ENCODE measurements at regions not wholly inside any gene's neighbourhood (a gene's known extent, or its start where the extent isn't known, plus 50 kb on each side); places are given as distances from the start of the nearest gene placed in this dataset.

DNA sequence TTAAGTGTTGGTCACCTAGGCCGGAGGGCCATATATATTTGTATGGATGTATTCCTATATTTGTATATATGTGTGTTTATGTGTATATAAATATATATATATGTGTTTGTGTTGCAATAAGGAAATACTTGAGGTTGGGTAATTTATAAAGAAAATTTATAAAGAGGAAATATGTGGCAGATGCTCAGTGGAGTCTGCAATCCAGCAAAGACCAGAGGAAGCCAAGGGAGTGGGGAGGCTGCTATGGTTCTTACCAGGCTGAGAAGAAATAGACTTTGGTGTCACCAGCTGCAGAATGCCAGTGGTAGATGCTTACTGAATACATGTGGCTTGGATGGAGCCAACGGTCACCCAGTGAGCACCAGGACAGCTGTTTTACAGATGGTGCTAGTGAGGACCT, 97.4 kb upstream of the ELOVL5 start:
- H3K27ac Mint-ChIP-seq: no peak overlapping the region
- H3K9me3 Mint-ChIP-seq: no peaks in the 10 kb centered on the region
- no peak overlapping the region for H3K4me3 Mint-ChIP-seq
- no peaks in the 10 kb centered on the region for H3K4me1 Mint-ChIP-seq
- peaks cover 4% of the 10 kb centered on the region for H3K36me3 Mint-ChIP-seq
- H3K27me3 Mint-ChIP-seq: peaks cover 10% of the 10 kb centered on the region

DNA sequence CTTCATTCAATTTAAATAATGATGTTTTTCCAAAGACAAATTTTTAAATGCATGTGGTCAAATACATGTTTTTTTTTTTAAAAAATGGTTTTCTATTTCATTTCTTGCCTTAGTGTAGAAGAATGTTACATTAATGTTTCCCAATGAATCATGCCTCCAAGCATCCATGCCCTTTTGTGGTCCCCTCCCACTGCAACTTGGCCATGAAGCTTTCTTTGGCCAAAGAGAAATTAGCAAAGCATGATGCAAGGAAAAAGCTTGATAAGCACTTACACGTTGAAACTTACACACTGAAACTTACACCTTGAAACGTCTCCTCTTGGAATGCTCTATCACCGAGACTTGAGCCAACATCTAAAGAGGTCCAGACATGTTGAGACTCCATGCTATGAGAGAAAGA, 93.0 kb upstream of the ELOVL5 start:
- H3K9me3 Mint-ChIP-seq: no peaks in the 10 kb centered on the region
- H3K27ac Mint-ChIP-seq: no peak overlapping the region
- H3K36me3 Mint-ChIP-seq: peaks cover 2% of the 10 kb centered on the region
- H3K4me1 Mint-ChIP-seq: peaks cover 5% of the 10 kb centered on the region
- no peak overlapping the region for H3K4me3 Mint-ChIP-seq
- peaks cover 10% of the 10 kb centered on the region for H3K27me3 Mint-ChIP-seq

DNA sequence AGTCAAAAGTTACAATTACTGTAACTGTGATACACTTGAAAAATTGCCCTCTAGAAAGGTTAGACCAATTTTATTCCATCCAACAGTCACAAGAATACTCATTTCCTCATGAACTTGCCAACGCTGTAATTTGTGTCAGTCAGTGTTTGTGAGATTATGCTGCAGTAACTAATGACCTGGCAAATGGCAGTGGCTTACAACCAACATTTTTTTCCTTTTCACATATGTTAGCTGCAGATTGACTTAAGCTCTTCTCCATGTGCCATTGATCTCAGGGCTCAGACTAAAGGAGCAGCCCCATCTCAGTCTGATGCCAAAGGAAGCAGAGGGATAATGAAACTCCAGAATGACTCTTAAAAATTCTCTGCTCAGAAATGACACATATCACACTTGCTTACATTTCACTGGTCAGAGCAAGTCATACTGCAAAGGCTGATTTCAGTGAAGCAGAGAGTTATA, 92.3 kb upstream of the ELOVL5 start:
- Mint-ChIP-seq H3K9me3 (no peaks in the 10 kb centered on the region), H3K4me3 (no peak overlapping the region), H3K36me3 (peaks cover 2% of the 10 kb centered on the region), H3K27me3 (peaks cover 10% of the 10 kb centered on the region), H3K27ac (no peak overlapping the region), H3K4me1 (peaks cover 5% of the 10 kb centered on the region)

DNA sequence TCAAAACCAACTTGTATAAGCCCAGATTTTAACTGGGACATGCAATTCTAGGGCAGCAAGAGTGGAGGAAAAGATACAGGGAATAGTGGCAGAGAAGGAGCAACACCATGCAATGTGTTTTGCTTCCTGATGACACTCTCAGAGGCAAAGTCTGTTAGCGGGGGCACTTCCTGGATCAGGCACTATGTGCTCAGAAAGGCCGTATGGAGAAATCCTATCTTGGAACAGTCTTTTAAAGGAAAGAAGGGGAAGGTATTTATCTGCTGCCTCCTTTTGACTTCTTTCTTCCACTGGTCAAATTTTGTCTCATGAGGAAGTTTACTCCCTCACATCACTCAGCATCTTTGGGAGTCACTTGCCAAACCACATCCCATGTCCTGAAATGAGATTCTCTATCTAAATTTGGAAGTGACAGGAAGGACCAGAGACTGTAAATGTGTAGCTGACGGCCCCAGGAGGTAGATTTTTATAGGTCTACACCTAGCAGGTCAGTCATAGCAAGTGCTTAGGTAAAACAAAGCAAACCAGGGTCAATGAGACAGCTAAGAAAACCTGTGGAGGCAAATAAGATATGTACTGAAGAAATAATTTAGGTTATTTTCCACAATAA, 91.7 kb upstream of the ELOVL5 start:
- no peak overlapping the region for H3K27ac Mint-ChIP-seq
- peaks cover 5% of the 10 kb centered on the region for H3K4me1 Mint-ChIP-seq
- H3K4me3 Mint-ChIP-seq: no peak overlapping the region
- H3K27me3 Mint-ChIP-seq: peaks cover 10% of the 10 kb centered on the region
- H3K36me3 Mint-ChIP-seq: peaks cover 2% of the 10 kb centered on the region
- no peaks in the 10 kb centered on the region for H3K9me3 Mint-ChIP-seq

DNA sequence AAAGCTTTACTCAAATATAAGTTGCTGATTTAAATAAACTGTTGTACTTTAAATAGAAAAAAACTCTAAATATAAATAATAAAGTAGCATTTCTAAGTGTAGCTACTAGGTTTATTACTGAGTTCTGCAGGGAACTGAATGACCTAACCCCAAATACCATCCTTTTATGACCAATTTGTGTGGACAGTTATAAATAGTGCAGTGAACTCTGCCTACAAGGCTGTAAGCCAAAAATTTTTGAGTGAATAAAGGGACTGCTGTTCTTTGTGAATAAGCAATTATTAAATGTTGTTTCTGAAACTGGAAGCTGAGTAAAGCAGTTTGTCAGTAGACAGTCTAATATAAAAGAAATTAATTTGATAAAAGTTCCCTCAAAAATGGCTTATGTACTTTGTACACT, 90.8 kb upstream of the ELOVL5 start:
- Mint-ChIP-seq H3K9me3 (no peaks in the 10 kb centered on the region), H3K27ac (no peak overlapping the region), H3K4me1 (peaks cover 5% of the 10 kb centered on the region), H3K36me3 (peaks cover 2% of the 10 kb centered on the region), H3K4me3 (no peak overlapping the region), H3K27me3 (peaks cover 10% of the 10 kb centered on the region)

DNA sequence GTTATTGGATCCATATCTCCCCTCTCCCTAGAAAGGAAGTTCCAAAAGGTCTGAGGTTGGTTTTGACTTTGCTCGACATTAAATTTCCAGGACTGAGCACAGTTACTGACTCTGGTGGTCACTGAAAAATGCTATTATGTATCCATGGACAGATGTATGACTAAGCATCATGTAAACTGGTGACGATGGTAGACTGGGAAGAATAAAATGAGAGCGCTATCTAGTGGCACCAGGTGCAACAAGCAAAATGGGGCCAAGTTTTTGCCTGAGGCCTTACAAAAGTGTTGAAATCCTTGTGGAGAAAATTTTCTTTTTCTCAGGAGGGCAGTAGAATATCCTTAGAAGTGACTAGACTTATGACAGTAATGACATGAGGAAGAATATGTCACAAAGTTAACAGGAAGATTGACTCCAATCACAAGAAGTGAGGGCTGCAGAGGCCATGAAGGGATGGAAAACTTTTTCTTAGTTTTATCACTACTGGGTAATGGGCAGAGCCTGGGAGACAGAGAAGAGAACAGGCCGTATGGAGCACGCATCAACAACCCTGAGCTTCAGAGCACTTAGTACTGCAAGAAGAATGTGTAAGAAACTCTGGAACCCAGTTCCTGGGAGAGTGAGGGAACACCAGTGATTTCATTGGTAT, 88.9 kb upstream of the ELOVL5 start:
- no peaks in the 10 kb centered on the region for H3K36me3 Mint-ChIP-seq
- no peak overlapping the region for H3K27ac Mint-ChIP-seq
- no peak overlapping the region for H3K4me3 Mint-ChIP-seq
- no peaks in the 10 kb centered on the region for H3K9me3 Mint-ChIP-seq
- peaks cover 5% of the 10 kb centered on the region for H3K4me1 Mint-ChIP-seq
- H3K27me3 Mint-ChIP-seq: peaks cover 3% of the 10 kb centered on the region

DNA sequence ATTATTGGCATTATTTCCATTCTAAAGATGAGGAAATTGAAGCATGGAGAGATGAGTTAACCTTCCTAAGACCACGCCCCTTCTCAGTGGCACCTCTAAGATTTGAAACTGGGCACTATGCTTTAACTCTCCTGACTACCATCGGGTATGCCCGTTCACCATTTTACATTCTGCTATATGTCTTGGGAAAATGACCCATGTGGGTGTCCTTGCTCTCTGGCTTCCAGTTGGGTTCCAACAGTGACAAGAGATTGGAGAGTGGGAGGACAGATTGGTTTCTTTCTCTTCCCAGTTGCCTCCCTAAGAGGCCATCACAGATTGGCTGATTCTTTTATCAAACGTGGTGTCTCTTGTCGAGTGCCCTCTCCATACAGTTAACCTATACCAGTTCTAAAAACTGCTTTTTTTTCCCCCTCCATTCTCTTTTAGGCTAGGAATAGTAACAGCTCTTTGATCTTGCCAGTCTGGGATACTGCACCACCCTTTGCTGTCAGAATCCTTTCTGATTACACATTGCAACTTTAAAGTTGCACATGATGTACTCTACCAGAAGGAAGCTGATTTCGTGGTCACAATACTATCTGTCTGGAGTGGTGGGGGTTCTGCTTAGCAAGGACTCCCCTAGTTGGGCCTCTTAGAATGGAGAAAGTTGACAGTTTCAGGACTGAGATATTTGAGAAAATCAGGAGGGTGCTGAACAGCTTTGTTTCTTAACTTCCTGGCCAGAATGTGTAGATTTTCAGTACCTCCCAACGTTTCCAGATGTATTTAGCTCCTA, 88.0 kb upstream of the ELOVL5 start:
- Mint-ChIP-seq H3K36me3 (no peaks in the 10 kb centered on the region), H3K27me3 (no peaks in the 10 kb centered on the region), H3K4me1 (peaks cover 8% of the 10 kb centered on the region), H3K4me3 (no peak overlapping the region), H3K9me3 (no peaks in the 10 kb centered on the region), H3K27ac (no peak overlapping the region)

DNA sequence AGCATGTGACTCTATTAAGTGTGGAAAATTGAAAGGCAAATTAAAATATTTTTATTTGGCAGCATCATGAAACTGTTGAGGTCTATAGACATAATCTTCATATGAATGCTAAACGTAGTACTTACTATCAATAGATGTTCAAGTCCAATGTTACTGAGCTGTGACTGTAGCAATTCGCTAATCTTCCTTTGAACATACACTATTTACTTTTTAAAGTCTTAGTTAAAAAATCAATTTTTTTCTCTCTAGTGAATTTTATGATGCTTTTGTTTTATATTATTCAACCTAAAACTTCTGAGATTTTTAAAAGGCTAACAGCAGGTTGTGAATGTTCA, 85.2 kb upstream of the ELOVL5 start:
- Mint-ChIP-seq H3K9me3 (no peaks in the 10 kb centered on the region), H3K36me3 (no peaks in the 10 kb centered on the region), H3K4me3 (no peak overlapping the region)

DNA sequence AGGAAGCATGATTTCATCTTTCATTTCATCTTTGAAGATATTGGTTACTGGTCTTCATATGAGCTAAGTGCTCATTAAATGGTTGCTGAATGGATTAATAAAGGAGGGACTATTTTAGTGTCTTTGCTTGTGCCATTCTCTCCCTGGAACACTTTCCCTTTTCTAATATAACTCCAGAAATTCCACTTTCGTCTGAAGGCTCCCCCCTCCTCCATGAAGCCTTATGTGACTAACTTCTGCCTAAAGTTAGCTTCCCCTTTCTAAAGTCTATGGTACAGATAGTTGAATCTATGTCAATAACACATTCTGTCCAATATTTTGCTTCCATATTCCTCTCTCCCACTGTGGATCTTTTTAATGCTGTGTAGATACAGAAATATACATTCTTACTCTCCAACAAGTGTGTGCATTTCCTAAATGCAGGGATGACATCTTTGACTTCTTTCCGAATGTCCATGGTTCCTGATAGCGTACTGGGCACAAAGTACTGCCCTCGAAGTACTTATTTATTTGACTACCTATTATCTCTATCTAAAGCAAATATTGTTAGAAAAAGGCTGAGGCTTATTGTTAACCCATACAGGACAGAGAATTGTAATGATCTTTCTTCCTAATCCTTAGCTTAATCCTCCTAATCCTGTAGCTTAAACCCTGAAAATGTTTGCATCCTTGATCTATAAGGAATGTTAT, 84.7 kb upstream of the ELOVL5 start:
- no peaks in the 10 kb centered on the region for H3K9me3 Mint-ChIP-seq
- H3K4me1 Mint-ChIP-seq: peaks cover 21% of the 10 kb centered on the region
- H3K4me3 Mint-ChIP-seq: no peak overlapping the region
- H3K27ac Mint-ChIP-seq: no peak overlapping the region
- no peaks in the 10 kb centered on the region for H3K36me3 Mint-ChIP-seq
- no peaks in the 10 kb centered on the region for H3K27me3 Mint-ChIP-seq

More for the DNA sequence above, 85.2 kb upstream of the ELOVL5 start:
- Mint-ChIP-seq H3K27me3 (no peaks in the 10 kb centered on the region), H3K27ac (no peak overlapping the region), H3K4me1 (peaks cover 19% of the 10 kb centered on the region)

DNA sequence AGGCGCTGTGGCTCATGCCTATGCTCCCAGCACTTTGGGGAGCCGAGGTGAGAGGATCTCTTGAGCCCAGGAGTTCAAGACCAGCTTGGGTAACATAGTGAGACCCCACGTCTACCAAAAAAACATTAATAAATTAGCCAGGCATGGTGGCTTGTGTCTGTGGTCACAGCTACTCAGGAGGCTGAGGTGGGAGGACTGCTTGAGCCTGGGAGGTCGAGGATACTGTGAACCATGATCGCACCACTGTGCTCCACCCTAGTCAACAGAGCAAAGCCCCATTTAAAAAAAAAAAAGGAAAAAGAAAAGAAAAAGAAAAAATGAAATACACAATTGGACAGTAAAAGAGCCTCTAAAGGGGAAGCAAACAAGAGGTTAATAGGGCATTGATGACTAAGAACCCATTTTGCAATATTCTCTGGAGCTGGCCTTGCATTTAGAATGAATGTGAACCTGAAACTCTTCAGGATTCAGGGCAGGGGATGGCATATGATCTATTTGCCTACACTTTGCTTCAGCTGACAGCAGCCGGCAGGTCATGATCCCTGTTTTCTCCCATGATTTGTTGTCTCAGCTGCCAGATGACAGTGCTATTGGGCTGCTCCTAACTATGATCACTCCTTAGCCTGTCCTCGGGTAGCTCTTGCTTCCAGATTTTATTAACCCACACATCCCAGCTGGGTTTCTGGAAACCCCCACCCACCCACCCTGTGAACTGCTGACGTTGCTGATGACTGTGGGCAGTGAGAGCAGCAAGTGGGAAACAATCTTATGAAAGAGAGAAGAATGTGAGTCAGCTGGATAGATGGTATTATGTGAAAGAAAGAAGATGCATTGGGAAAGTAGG, 83.8 kb upstream of the ELOVL5 start:
- peaks cover 19% of the 10 kb centered on the region for H3K4me1 Mint-ChIP-seq
- H3K27ac Mint-ChIP-seq: no peak overlapping the region
- no peak overlapping the region for H3K4me3 Mint-ChIP-seq
- no peaks in the 10 kb centered on the region for H3K36me3 Mint-ChIP-seq
- H3K9me3 Mint-ChIP-seq: no peaks in the 10 kb centered on the region
- no peaks in the 10 kb centered on the region for H3K27me3 Mint-ChIP-seq

DNA sequence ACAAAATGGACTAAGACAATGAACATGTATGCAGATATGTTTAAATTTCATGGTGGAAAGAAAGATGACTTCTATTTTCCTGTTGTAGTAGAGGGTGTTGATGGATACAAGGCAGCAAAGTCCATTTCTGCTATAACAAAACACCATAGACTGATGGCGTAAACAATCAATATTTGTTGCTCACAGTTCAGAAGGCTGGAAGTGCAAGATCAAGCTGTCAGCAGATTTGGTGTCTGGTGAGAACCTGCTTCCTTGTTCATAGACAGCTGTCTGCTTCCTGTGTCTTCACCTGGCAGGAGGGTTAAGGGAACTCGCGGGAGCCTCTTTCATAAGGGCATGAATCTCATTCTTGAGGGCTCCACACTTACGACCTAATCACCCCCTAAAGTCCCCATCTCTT, 83.0 kb upstream of the ELOVL5 start:
- H3K27me3 Mint-ChIP-seq: no peaks in the 10 kb centered on the region
- H3K27ac Mint-ChIP-seq: no peak overlapping the region
- no peaks in the 10 kb centered on the region for H3K36me3 Mint-ChIP-seq
- no peak overlapping the region for H3K4me3 Mint-ChIP-seq
- H3K9me3 Mint-ChIP-seq: no peaks in the 10 kb centered on the region
- H3K4me1 Mint-ChIP-seq: peaks cover 22% of the 10 kb centered on the region

DNA sequence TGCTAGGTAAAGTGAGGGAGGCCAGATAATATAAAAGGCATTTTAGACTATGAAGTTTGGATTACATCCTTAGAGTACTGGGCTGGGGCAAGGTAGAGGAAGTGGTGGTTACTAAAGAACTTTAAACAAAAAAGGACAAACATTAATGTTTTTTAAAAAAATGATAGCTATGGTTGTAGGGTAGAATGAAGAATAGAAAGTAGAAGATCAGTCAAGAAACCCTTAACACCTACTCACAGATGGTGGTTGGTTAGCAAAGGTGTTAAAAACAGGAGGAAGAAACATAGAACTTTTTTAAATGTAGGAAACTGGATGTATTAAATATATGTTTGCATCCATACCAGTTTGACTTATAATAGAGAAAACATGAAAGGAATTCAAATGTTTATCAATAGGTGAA, 80.7 kb upstream of the ELOVL5 start:
- Mint-ChIP-seq H3K36me3 (no peaks in the 10 kb centered on the region), H3K4me1 (peaks cover 27% of the 10 kb centered on the region), H3K27me3 (no peaks in the 10 kb centered on the region), H3K27ac (no peak overlapping the region), H3K9me3 (no peaks in the 10 kb centered on the region), H3K4me3 (no peak overlapping the region)

DNA sequence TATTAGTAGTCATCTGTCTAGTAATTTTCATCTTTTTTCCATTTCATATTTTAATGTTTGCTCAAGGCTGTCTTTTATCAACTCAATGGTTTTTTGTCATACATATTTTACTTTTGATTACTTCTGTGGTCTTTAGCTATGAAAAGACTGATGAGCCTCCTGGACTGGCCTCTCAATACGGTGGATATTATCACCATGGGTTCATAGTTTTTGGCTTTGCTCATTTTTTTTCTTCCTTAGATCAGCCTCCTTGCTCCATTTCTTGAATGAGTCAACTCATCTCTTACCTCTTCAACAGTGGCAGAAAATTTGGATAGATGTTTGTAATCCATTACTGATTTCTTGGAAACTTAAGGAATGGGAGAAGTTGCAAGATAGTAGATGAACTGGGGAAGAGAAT, 80.1 kb upstream of the ELOVL5 start:
- Mint-ChIP-seq H3K9me3 (no peaks in the 10 kb centered on the region), H3K27ac (no peak overlapping the region), H3K4me1 (peaks cover 27% of the 10 kb centered on the region), H3K4me3 (no peak overlapping the region), H3K36me3 (no peaks in the 10 kb centered on the region), H3K27me3 (no peaks in the 10 kb centered on the region)

DNA sequence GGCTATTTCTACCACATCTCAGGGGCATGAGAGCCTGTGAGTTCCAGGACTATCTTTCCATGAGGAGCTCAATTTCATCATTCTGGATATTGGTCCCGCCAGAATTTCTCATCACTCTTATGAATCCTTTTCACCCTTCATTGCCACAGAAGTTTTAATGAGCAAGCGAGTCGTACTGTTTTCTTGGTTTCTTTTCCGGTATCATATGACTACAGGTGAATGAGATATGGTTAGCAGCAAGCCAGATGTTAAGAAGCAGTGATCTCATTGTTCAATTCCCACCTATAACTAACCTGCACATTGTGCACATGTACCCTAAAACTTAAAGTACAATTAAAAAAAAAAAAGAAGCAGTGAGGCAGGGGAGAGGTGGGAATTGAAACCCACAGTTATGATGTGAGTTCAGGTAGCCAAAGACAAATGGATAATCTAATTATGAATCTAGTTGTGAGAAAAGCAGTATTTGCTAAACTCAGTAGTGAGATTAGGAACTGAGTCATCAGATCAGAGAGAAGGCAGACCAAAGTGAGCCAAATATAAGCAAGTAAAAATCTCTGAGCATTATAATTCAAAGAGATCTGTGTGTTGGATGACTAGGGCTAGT, 78.0 kb upstream of the ELOVL5 start:
- peak overlapping the region; percentile 12 for H3K27ac Mint-ChIP-seq
- H3K9me3 Mint-ChIP-seq: no peaks in the 10 kb centered on the region
- H3K4me3 Mint-ChIP-seq: no peak overlapping the region
- H3K27me3 Mint-ChIP-seq: no peaks in the 10 kb centered on the region
- H3K36me3 Mint-ChIP-seq: no peaks in the 10 kb centered on the region
- peaks cover 25% of the 10 kb centered on the region for H3K4me1 Mint-ChIP-seq

DNA sequence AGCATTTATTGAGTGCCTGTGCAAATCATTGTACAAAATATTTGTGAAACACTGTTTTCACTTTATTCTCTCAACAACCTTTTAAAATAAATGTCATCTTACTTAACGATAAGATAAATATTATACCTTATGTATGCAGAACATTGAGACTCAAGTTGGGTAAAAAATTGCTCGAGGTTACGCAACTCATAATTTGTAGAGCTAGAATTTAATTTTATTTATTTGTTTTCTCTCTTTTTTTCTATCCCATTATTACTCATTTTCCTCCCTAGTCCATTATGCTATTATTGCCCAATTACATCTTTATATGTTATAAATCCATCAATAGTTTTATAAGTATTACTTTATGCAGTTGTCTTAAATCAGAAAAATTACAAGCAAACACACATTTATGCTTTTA, 77.4 kb upstream of the ELOVL5 start:
- Mint-ChIP-seq H3K4me1 (peaks cover 21% of the 10 kb centered on the region), H3K4me3 (no peak overlapping the region), H3K27me3 (no peaks in the 10 kb centered on the region)

More for the DNA sequence above, 77.4 kb upstream of the ELOVL5 start:
- Mint-ChIP-seq H3K36me3 (no peaks in the 10 kb centered on the region), H3K9me3 (no peaks in the 10 kb centered on the region), H3K27ac (no peak overlapping the region)

Measured in activated naive CD4-positive, alpha-beta T cell treated with anti-CD3 and anti-CD28 coated beads, Interleukin-2, amount 50 U/mL, for 24 hours (primary cell).